NCI-H128 (cell line): ENCODE measurements at regions not wholly inside any gene's neighbourhood (a gene's known extent, or its start where the extent isn't known, plus 50 kb on each side); places are given as distances from the start of the nearest gene placed in this dataset.

Experiments used
- DNase-seq: peaks from one replicate; lab custom pipeline; 2025; ENCODE audit not compliant: unreplicated experiment; lab: John Stamatoyannopoulos, UW

GRCh38 chr1:60149251-60149650 lies 75.7 kb upstream of the C1orf87 start:
- DNase-seq = no peak

- DNase-seq = no peak
Measured at GRCh38 chr1:60146884-60147283, 73.3 kb upstream of the C1orf87 start.

GRCh38 chr1:60145771-60146170 lies 72.2 kb upstream of the C1orf87 start:
- no peak for DNase-seq

- no peak for DNase-seq
Measured at GRCh38 chr1:60141743-60142142, 68.2 kb upstream of the C1orf87 start.

- DNase-seq = no peak
Measured at GRCh38 chr1:60141276-60141675, 67.7 kb upstream of the C1orf87 start.

GRCh38 chr1:60137406-60137805 lies 63.8 kb upstream of the C1orf87 start:
- DNase-seq = no peak

GRCh38 chr1:60136395-60136794 lies 62.8 kb upstream of the C1orf87 start:
- DNase-seq = no peak

GRCh38 chr1:60134716-60135115 lies 61.1 kb upstream of the C1orf87 start:
- no peak for DNase-seq

GRCh38 chr1:60133848-60134247 lies 60.3 kb upstream of the C1orf87 start:
- DNase-seq = no peak

- no peak for DNase-seq
Measured at GRCh38 chr1:60133000-60133673, 59.6 kb upstream of the C1orf87 start.

- DNase-seq = no peak
Measured at GRCh38 chr1:60132108-60132507, 58.5 kb upstream of the C1orf87 start.

GRCh38 chr1:60130703-60131102 lies 57.1 kb upstream of the C1orf87 start:
- no peak for DNase-seq

GRCh38 chr1:60129911-60130310 lies 56.3 kb upstream of the C1orf87 start:
- no peak for DNase-seq

GRCh38 chr1:60126723-60127122 lies 53.2 kb upstream of the C1orf87 start:
- DNase-seq = no peak
